PC-3 (cell line): ENCODE measurements at regions not wholly inside any gene's neighbourhood (a gene's known extent, or its start where the extent isn't known, plus 50 kb on each side); places are given as distances from the start of the nearest gene placed in this dataset.
"Not testable (repeated sequence)": the region's sequence is repeated elsewhere in the genome, so short reads cannot be mapped to it uniquely, and the experiment has no call there.

Experiments
- ATAC-seq: fragments of 200-7000 bp; cut with Tn5 transposase; 2 replicates; pipeline ENCODE4 v1.9.1; 2020; ENCODE audit warnings: mild to moderate bottlenecking, moderate library complexity
- BruUV-seq: library from RNA; stranded (reverse); fragments of 400-500 nt; replicated peaks from 2 replicates; lab custom pipeline; 2021; lab: Mats Ljungman, UMichigan
- CTCF ChIA-PET: fragments of 300-600 bp; sonication (Branson Sonifier 250); formaldehyde crosslinking; loops from one replicate; lab custom pipeline; 2022; ENCODE audit warnings: antibody characterized with exemption; lab: Charles Lee
- POLR2A ChIA-PET: fragments of 300-600 bp; sonication (Branson Sonifier 250); formaldehyde crosslinking; loops from one replicate; lab custom pipeline; 2022; ENCODE audit warnings: antibody characterized with exemption; ENCODE audit not compliant: unreplicated experiment; lab: Charles Lee
- DNase-seq: peaks from one replicate; pipeline ENCODE4 v3.0.0-alpha.2; 2015
- H2AFZ ChIP-seq: fragments of 300-600 bp; sonication (generic); 2 replicates; pipeline ENCODE4 v1.6.0; 2016; ENCODE audit warnings: antibody characterized with exemption, low read length
- H3F3A ChIP-seq: fragments of 300-600 bp; sonication (generic); one replicate; pipeline ENCODE4 v1.6.0; 2017; ENCODE audit warnings: antibody characterized with exemption, low read length, control low read depth, mild to moderate bottlenecking; ENCODE audit not compliant: unreplicated experiment
- H3K27ac ChIP-seq: fragments of 300-600 bp; sonication (generic); 2 replicates; pipeline ENCODE4 v1.5.1; 2016; ENCODE audit warnings: mild to moderate bottlenecking, low read length
- H3K27me3 ChIP-seq: fragments of 300-600 bp; sonication (generic); 2 replicates; pipeline ENCODE4 v1.6.1; 2016; ENCODE audit warnings: low read length, mixed read lengths
- H3K36me3 ChIP-seq: fragments of 300-600 bp; sonication (generic); 2 replicates; pipeline ENCODE4 v1.6.1; 2016; ENCODE audit warnings: low read depth, mixed run types, low read length, mixed read lengths
- H3K4me1 ChIP-seq: fragments of 300-600 bp; sonication (generic); 2 replicates; pipeline ENCODE4 v1.5.1; 2016; ENCODE audit warnings: low read length; ENCODE audit not compliant: insufficient read depth
- H3K4me2 ChIP-seq: fragments of 300-600 bp; sonication (generic); 2 replicates; pipeline ENCODE4 v1.6.0; 2016; ENCODE audit warnings: low read length
- H3K4me3 ChIP-seq: fragments of 300-600 bp; sonication (generic); 2 replicates; pipeline ENCODE4 v1.5.1; 2016; ENCODE audit warnings: mild to moderate bottlenecking, low read length, mixed read lengths
- H3K79me2 ChIP-seq: fragments of 300-600 bp; sonication (generic); 2 replicates; pipeline ENCODE4 v1.6.1; 2017; ENCODE audit warnings: low read length, mixed read lengths
- H3K9ac ChIP-seq: fragments of 300-600 bp; sonication (generic); 2 replicates; pipeline ENCODE4 v1.6.0; 2016; ENCODE audit warnings: mild to moderate bottlenecking, low read length
- H3K9me2 ChIP-seq: fragments of 300-600 bp; sonication (generic); replicated peaks from 2 replicates; pipeline ENCODE4 v1.6.1; 2016; ENCODE audit warnings: mixed run types, low read length, mixed read lengths
- H3K9me3 ChIP-seq: fragments of 300-600 bp; sonication (generic); 2 replicates; pipeline ENCODE4 v1.6.1; 2016; ENCODE audit warnings: low read length, mixed read lengths
- H4K20me1 ChIP-seq: fragments of 300-600 bp; sonication (generic); 2 replicates; pipeline ENCODE4 v1.6.1; 2016; ENCODE audit warnings: low read length, mixed read lengths
- CTCF ChIP-seq: fragments of 300-600 bp; sonication (generic); conservative IDR thresholded peaks from 2 replicates; pipeline ENCODE4 v1.5.1; 2017; ENCODE audit warnings: antibody characterized with exemption, low read depth, mild to moderate bottlenecking, low read length
- EZH2 ChIP-seq: fragments of 300-600 bp; sonication (generic); IDR thresholded peaks from one replicate; pipeline ENCODE4 v1.6.1; 2017; ENCODE audit warnings: antibody characterized with exemption, mild to moderate bottlenecking, low read length; ENCODE audit not compliant: unreplicated experiment
- EZH2phosphoT487 ChIP-seq: fragments of 300-600 bp; sonication (generic); IDR thresholded peaks from 2 replicates; pipeline ENCODE4 v1.6.1; 2018; ENCODE audit warnings: mild to moderate bottlenecking, antibody characterized with exemption, low read length, borderline replicate concordance
- intact Hi-C: fragments of 100-400 bp; cut with micrococcal nuclease; formaldehyde crosslinking; loops from 2 replicates; pipeline ENCODE4 v1.9.0; 2023

- no peak for ATAC-seq
- TF ChIP-seq EZH2phosphoT487 (no peak), CTCF (no peak), EZH2 (no peak)
Measured at GRCh38 chr21:33993286-33994231, 78.0 kb upstream of the ATP5PO start.

GRCh38 chr21:33992412-33992811 lies 76.8 kb upstream of the ATP5PO start:
- intact Hi-C loops, ATAC-seq, CTCF ChIA-PET, H3K9me3 ChIP-seq, H3K27me3 ChIP-seq, H3K4me1 ChIP-seq, H3K4me2 ChIP-seq, H2AFZ ChIP-seq, H3K36me3 ChIP-seq, H3K9me2 ChIP-seq, H3K27ac ChIP-seq, H3K4me3 ChIP-seq, H3F3A ChIP-seq, H3K9ac ChIP-seq, DNase-seq, H3K79me2 ChIP-seq, BruUV-seq, H4K20me1 ChIP-seq, POLR2A ChIA-PET: not testable (repeated sequence)

More at GRCh38 chr21:33993286-33994231, 78.0 kb upstream of the ATP5PO start:
- no peaks in the 10 kb centered on the region for H3K9me2 ChIP-seq
- no peaks in the 10 kb centered on the region for H3K9me3 ChIP-seq
- H3K4me3 ChIP-seq: no peak overlapping the region
- H3K9ac ChIP-seq: no peak overlapping the region
- no peaks in the 10 kb centered on the region for H3K4me1 ChIP-seq
- no peaks in the 10 kb centered on the region for H4K20me1 ChIP-seq
- H3F3A ChIP-seq: no peaks in the 10 kb centered on the region
- intact Hi-C loops: no loop called here
- POLR2A ChIA-PET: no interaction called here
- no peaks in the 10 kb centered on the region for H3K27me3 ChIP-seq
- no peaks in the 10 kb centered on the region for H3K36me3 ChIP-seq
- CTCF ChIA-PET: no interaction called here
- no peak overlapping the region for H3K4me2 ChIP-seq
- no TSS peak for BruUV-seq
- H3K27ac ChIP-seq: no peak overlapping the region
- no peaks in the 10 kb centered on the region for H3K79me2 ChIP-seq
- no peak overlapping the region for H2AFZ ChIP-seq
- no peak for DNase-seq

GRCh38 chr21:33991133-33991532 lies 75.5 kb upstream of the ATP5PO start:
- no peaks in the 10 kb centered on the region for H3K9me3 ChIP-seq
- ChIA-PET POLR2A (no interaction called here), CTCF (no interaction called here)
- no peaks in the 10 kb centered on the region for H3K9me2 ChIP-seq
- no peak overlapping the region for H3K9ac ChIP-seq
- no peaks in the 10 kb centered on the region for H3K27me3 ChIP-seq
- H3K4me2 ChIP-seq: no peak overlapping the region
- no peak overlapping the region for H3K4me3 ChIP-seq
- no peaks in the 10 kb centered on the region for H4K20me1 ChIP-seq
- H3K27ac ChIP-seq: no peak overlapping the region
- no peaks in the 10 kb centered on the region for H3K79me2 ChIP-seq
- no TSS peak for BruUV-seq
- ATAC-seq (no peak), DNase-seq (no peak)
- H3F3A ChIP-seq: no peaks in the 10 kb centered on the region
- TF ChIP-seq EZH2 (no peak), CTCF (no peak), EZH2phosphoT487 (no peak)
- no peaks in the 10 kb centered on the region for H3K36me3 ChIP-seq
- no peaks in the 10 kb centered on the region for H3K4me1 ChIP-seq
- no peak overlapping the region for H2AFZ ChIP-seq
- intact Hi-C loops: no loop called here
